Adrenal gland (tissue), 9 donors: ENCODE measurements at regions not wholly inside any gene's neighbourhood (a gene's known extent, or its start where the extent isn't known, plus 50 kb on each side); places are given as distances from the start of the nearest gene placed in this dataset.

Experiments
- DNase-seq, 7 donors: peaks; one replicate each; pipeline ENCODE4 v3.0.0-alpha.2; 2019 to 2020
- H3K27ac ChIP-seq, 5 donors: fragments of 200-600 bp; sonication (generic) in 4 of 5; 1 replicate in 3 of 5; 2 replicates in 2 of 5; pipeline versions ENCODE4 v1.5.1 to v1.8.0; 2016 to 2020; ENCODE audit warnings: mild to moderate bottlenecking in 1 of 5
- H3K27me3 ChIP-seq: fragments of 200-600 bp; 2 replicates; pipeline ENCODE4 v1.8.0; 2021
- H3K36me3 ChIP-seq, 2 donors: fragments of 200-600 bp; replicated peaks in 1 of 2; 1 replicate in 1 of 2; 2 replicates in 1 of 2; pipeline versions ENCODE4 v1.5.1 to v1.8.0; 2018 to 2022
- H3K4me1 ChIP-seq, 2 donors: fragments of 200-600 bp; replicated peaks in 1 of 2; 1 replicate in 1 of 2; 2 replicates in 1 of 2; pipeline versions ENCODE4 v1.5.1 to v1.8.0; 2018 to 2021
- H3K4me3 ChIP-seq, 4 donors: fragments of 200-600 bp; sonication (generic) in 3 of 4; one replicate each; pipeline ENCODE4 v1.5.1; 2016 to 2018
- H3K9me3 ChIP-seq, 3 donors: fragments of 200-600 bp; sonication (generic) in 1 of 3; replicated peaks in 1 of 3; 1 replicate in 2 of 3; 2 replicates in 1 of 3; pipeline versions ENCODE4 v1.5.1 to v1.8.0; 2016 to 2021
- CTCF ChIP-seq, 6 experiments: fragments of 450-650 bp in 4 of 6; fragments of 200-600 bp in 2 of 6; sonication (generic) in 1 of 6; IDR thresholded peaks; 1 replicate in 5 of 6; 2 replicates in 1 of 6; pipeline versions ENCODE4 v1.5.1 to v1.8.0; 2016 to 2021; ENCODE audit warnings: antibody characterized with exemption in 6 of 6, mild to moderate bottlenecking in 2 of 6, moderate library complexity in 1 of 6
- POLR2A ChIP-seq, 2 donors: fragments of 450-650 bp; IDR thresholded peaks; one replicate each; pipeline ENCODE4 v1.6.1; 2017; ENCODE audit warnings: antibody characterized with exemption in 2 of 2, mild to moderate bottlenecking in 2 of 2, moderate library complexity in 1 of 2
- WGBS, 4 donors: extraction: QIAGEN DNeasy Blood & Tissue Kit in 2 of 4; methylation state at CpG; one replicate each; pipeline versions ENCODE4 v1.1.5 to v1.1.7; 2013 to 2017; 5-methylcytosine and 5-hydroxymethylcytosine counted together
- intact Hi-C, 2 donors: fragments of 100-400 bp; cut with DNase I; formaldehyde crosslinking; loops; one replicate each; pipeline versions ENCODE4 v1.14.1 to v1.15.0; 2022 to 2023
- donor health status: healthy with polysubstance abuse.
- donor health status: Bipolar disorder and iron deficiency.
- donor health status: DM: yes; HTN: yes; CAD: no.
- donor health status: DM: no; HTN: no; CAD: no.
- donor health status: DM: no; HTN: no; CAD: no.

- Histone ChIP-seq H3K4me3 (no peak overlapping the region), H3K9me3 (no peaks in the 10 kb centered on the region), H3K27me3 (no peaks in the 10 kb centered on the region), H3K27ac (no peak overlapping the region), H3K4me1 (no peaks in the 10 kb centered on the region), H3K36me3 (no peaks in the 10 kb centered on the region)
- no peak for DNase-seq
- intact Hi-C loops: no loop called here
- 68 to 81% (median 75%) methylated on average over 3 of the region's 3 CpGs for WGBS, 4 donors
- TF ChIP-seq CTCF (IDR thresholded peaks at IDR 0.05): no peak
- TF ChIP-seq POLR2A (IDR thresholded peaks at IDR 0.05): no peak
Observed at GRCh38 chr5:12022444-12022843, 118.2 kb upstream of the CTNND2 start.

- Histone ChIP-seq H3K36me3 (no peaks in the 10 kb centered on the region), H3K27ac (no peak overlapping the region), H3K4me3 (no peak overlapping the region), H3K4me1 (no peaks in the 10 kb centered on the region), H3K9me3 (no peaks in the 10 kb centered on the region), H3K27me3 (no peaks in the 10 kb centered on the region)
- TF ChIP-seq CTCF (IDR thresholded peaks at IDR 0.05): no peak
- no peak for TF ChIP-seq POLR2A (IDR thresholded peaks at IDR 0.05)
- intact Hi-C loops: no loop called here
- DNase-seq: no peak
- 79 to 95% (median 85%) methylated on average over 1 of the region's 1 CpG for WGBS, 4 donors
Observed at GRCh38 chr5:12019306-12019705, 115.1 kb upstream of the CTNND2 start.

GRCh38 chr5:12017007-12017406, 112.8 kb upstream of the CTNND2 start:
- intact Hi-C loops: no loop called here
- no peaks in the 10 kb centered on the region for H3K27me3 ChIP-seq
- no peak overlapping the region for H3K27ac ChIP-seq
- H3K9me3 ChIP-seq: no peaks in the 10 kb centered on the region
- no peaks in the 10 kb centered on the region for H3K36me3 ChIP-seq
- no peak for DNase-seq
- TF ChIP-seq CTCF (IDR thresholded peaks at IDR 0.05): no peak
- TF ChIP-seq POLR2A (IDR thresholded peaks at IDR 0.05): no peak
- no peaks in the 10 kb centered on the region for H3K4me1 ChIP-seq
- H3K4me3 ChIP-seq: no peak overlapping the region
- 62 to 68% (median 63%) methylated on average over 10 of the region's 10 CpGs for WGBS, 4 donors

GRCh38 chr5:12016159-12016746, 112.0 kb upstream of the CTNND2 start:
- TF ChIP-seq POLR2A (IDR thresholded peaks at IDR 0.05) (no peak), CTCF (IDR thresholded peaks at IDR 0.05) (no peak)
- Histone ChIP-seq H3K9me3 (no peaks in the 10 kb centered on the region), H3K27me3 (no peaks in the 10 kb centered on the region), H3K36me3 (no peaks in the 10 kb centered on the region), H3K4me1 (no peaks in the 10 kb centered on the region), H3K4me3 (no peak overlapping the region), H3K27ac (no peak overlapping the region)
- DNase-seq: no peak
- 55 to 62% (median 59%) methylated on average over 7 of the region's 7 CpGs for WGBS, 4 donors
- intact Hi-C loops: no loop called here
